ENCODE measurements at regions not wholly inside any gene's neighbourhood (a gene's known extent, or its start where the extent isn't known, plus 50 kb on each side); places are given as distances from the start of the nearest gene placed in this dataset.

- POLR2A ChIA-PET = no interaction called here
- no peak overlapping the region for H3K27ac ChIP-seq (ENCODE audit: control insufficient read depth, insufficient read depth)
- RAD21 ChIA-PET (ENCODE audit: unreplicated experiment) = no interaction called here
- H3K4me3 ChIP-seq = no peak overlapping the region
- no peak overlapping the region for H2AFZ ChIP-seq (ENCODE audit: control insufficient read depth, low read depth, low read length)
- FAIRE-seq = no peak
- no peaks in the 10 kb centered on the region for H3K79me2 ChIP-seq (ENCODE audit: control insufficient read depth, insufficient read depth, low read length)
- H3K4me2 ChIP-seq (ENCODE audit: control insufficient read depth, insufficient read depth) = no peak overlapping the region
- no peaks in the 10 kb centered on the region for H3K4me1 ChIP-seq (ENCODE audit: control insufficient read depth, insufficient read depth, low read length)
- intact Hi-C loops (cut with micrococcal nuclease; ENCODE audit: unreplicated experiment) (no loop called here), in situ Hi-C loops (cut with MboI) (no loop called here)
- no peak overlapping the region for H3K9ac ChIP-seq (ENCODE audit: control insufficient read depth, insufficient read depth, low read length)
- no TSS peak for BruUV-seq (replicated peaks)
- CTCF ChIA-PET = interaction anchor here (1.0 kb wide), 1 partner anchor 1862 kb away, joined by 3 read pairs; no protein-coding TSS in a partner anchor
- TF ChIP-seq ATF7 (IDR thresholded peaks at IDR 0.05; ENCODE audit: low read depth) = no peak
- no peak for TF ChIP-seq SPI1 (IDR thresholded peaks at IDR 0.05; ENCODE audit: borderline replicate concordance, insufficient read depth, low read depth, low read length)
- TF ChIP-seq TARDBP (IDR thresholded peaks at IDR 0.05; ENCODE audit: borderline replicate concordance) = no peak
- TF ChIP-seq ZNF592 (IDR thresholded peaks at IDR 0.05) = no peak
- TF ChIP-seq DPF2 (IDR thresholded peaks at IDR 0.05) = no peak
- H3K27me3 ChIP-seq (replicated peaks in 1 of 2; ENCODE audit: control insufficient read depth in 2 of 2, insufficient read depth in 2 of 2, low read length in 1 of 2) = no peaks in the 10 kb centered on the region; a peak in 1 of 4 replicates
- DNase-seq (ENCODE audit: low read depth, low spot score) = no peak
- ATAC-seq = no peak
- no peaks in the 10 kb centered on the region for H3K9me3 ChIP-seq (replicated peaks; ENCODE audit: control insufficient read depth, insufficient read depth, low read length)
- 0% methylated on average over 3 of the region's 3 CpGs for WGBS (ENCODE audit: insufficient coverage, insufficient replicate concordance, low lambda C conversion rate, missing lambda C conversion rate)
- no peaks in the 10 kb centered on the region for H4K20me1 ChIP-seq (ENCODE audit: control insufficient read depth, insufficient read depth)
- SMC1A ChIA-PET (ENCODE audit: uncharacterized antibody, unreplicated experiment) = interaction anchor here (1.0 to 1.7 kb wide), 2 partner anchors 8 to 18 kb away, joined by 3 to 5 read pairs; no protein-coding TSS in a partner anchor
- no peaks in the 10 kb centered on the region for H3K36me3 ChIP-seq (ENCODE audit: control insufficient read depth in 2 of 2, insufficient read depth in 2 of 2, low read length in 1 of 2)
These were observed 479.1 kb upstream of the FANCL start for GRCh38 chr2:58720033-58720769.

Measured in GM12878 (cell line).